ENCODE measurements at regions not wholly inside any gene's neighbourhood (a gene's known extent, or its start where the extent isn't known, plus 50 kb on each side); places are given as distances from the start of the nearest gene placed in this dataset.

GRCh38 chr15:66858423-66859207, 156.6 kb downstream of the SMAD6 start:
- peak; percentile 40 to 81 for DNase-seq (ENCODE audit: low read depth in 2 of 2)
- no peak overlapping the region for H3K4me3 ChIP-seq (replicated peaks in 1 of 2; ENCODE audit: low read depth in 2 of 2, low read length in 2 of 2)

GRCh38 chr15:66859688-66860253, 157.7 kb downstream of the SMAD6 start:
- no peak for TF ChIP-seq CTCF (IDR thresholded peaks at IDR 0.05; ENCODE audit: low read depth, low read length)
- H3K4me3 ChIP-seq (replicated peaks in 1 of 2; ENCODE audit: low read depth in 2 of 2, low read length in 2 of 2), result no peak overlapping the region
- DNase-seq (ENCODE audit: low read depth in 2 of 2), result no peak

More at GRCh38 chr15:66858423-66859207, 156.6 kb downstream of the SMAD6 start:
- no peak for TF ChIP-seq CTCF (IDR thresholded peaks at IDR 0.05; ENCODE audit: low read depth, low read length)

- no peak for TF ChIP-seq CTCF (IDR thresholded peaks at IDR 0.05; ENCODE audit: low read depth, low read length)
- H3K4me3 ChIP-seq (replicated peaks in 1 of 2; ENCODE audit: low read depth in 2 of 2, low read length in 2 of 2), result no peak overlapping the region
- DNase-seq (ENCODE audit: low read depth in 2 of 2), result no peak
Measured at GRCh38 chr15:66860844-66861243, 158.8 kb downstream of the SMAD6 start.

GRCh38 chr15:66862111-66862939, 160.3 kb downstream of the SMAD6 start:
- DNase-seq (ENCODE audit: low read depth in 2 of 2), result peak in 1 of 2 donors; percentile 48
- TF ChIP-seq CTCF (IDR thresholded peaks at IDR 0.05; ENCODE audit: low read depth, low read length), result no peak

GRCh38 chr15:66862940-66863335, 160.9 kb downstream of the SMAD6 start:
- DNase-seq (ENCODE audit: low read depth in 2 of 2), result peak; percentile 88 to 89
- TF ChIP-seq CTCF (IDR thresholded peaks at IDR 0.05; ENCODE audit: low read depth, low read length), result peak; percentile 97
- H3K4me3 ChIP-seq (replicated peaks in 1 of 2; ENCODE audit: low read depth in 2 of 2, low read length in 2 of 2), result no peak overlapping the region

More at GRCh38 chr15:66862111-66862939, 160.3 kb downstream of the SMAD6 start:
- no peak overlapping the region for H3K4me3 ChIP-seq (replicated peaks in 1 of 2; ENCODE audit: low read depth in 2 of 2, low read length in 2 of 2)

- H3K4me3 ChIP-seq (replicated peaks in 1 of 2; ENCODE audit: low read depth in 2 of 2, low read length in 2 of 2), result no peak overlapping the region
- DNase-seq (ENCODE audit: low read depth in 2 of 2), result no peak
- no peak for TF ChIP-seq CTCF (IDR thresholded peaks at IDR 0.05; ENCODE audit: low read depth, low read length)
Measured at GRCh38 chr15:66863390-66864085, 161.5 kb downstream of the SMAD6 start.

All from cardiac fibroblast (primary cell).